Effector memory CD8-positive, alpha-beta T cell (primary cell): ENCODE measurements at regions not wholly inside any gene's neighbourhood (a gene's known extent, or its start where the extent isn't known, plus 50 kb on each side); places are given as distances from the start of the nearest gene placed in this dataset.

Experiments used
- ATAC-seq: fragments of 150-1000 bp; cut with Tn5 transposase; replicated peaks from 2 replicates; pipeline ENCODE4 v1.10.0; 2021; ENCODE audit warnings: mild to moderate bottlenecking, moderate library complexity
- DNase-seq, 3 experiments: peaks; one replicate each; pipeline ENCODE4 v3.0.0; 2021
- H3K27ac Mint-ChIP-seq, 2 donors: one replicate each; pipeline ENCODE4 v1.8.0; 2022; ENCODE audit warnings: mild to moderate bottlenecking in 2 of 2, mixed read lengths in 2 of 2, moderate library complexity in 2 of 2
- H3K27me3 Mint-ChIP-seq, 2 donors: one replicate each; pipeline ENCODE4 v1.8.0; 2022; ENCODE audit warnings: mixed read lengths in 2 of 2
- H3K36me3 Mint-ChIP-seq: one replicate; pipeline ENCODE4 v1.8.0; 2022; ENCODE audit warnings: mild to moderate bottlenecking, moderate library complexity, mixed read lengths; ENCODE audit not compliant: insufficient read depth
- H3K4me1 Mint-ChIP-seq, 2 donors: one replicate each; pipeline ENCODE4 v1.8.0; 2022; ENCODE audit warnings: low read depth in 2 of 2, mixed read lengths in 2 of 2
- H3K4me3 Mint-ChIP-seq, 2 donors: one replicate each; pipeline ENCODE4 v1.8.0; 2022; ENCODE audit warnings: mild to moderate bottlenecking in 2 of 2, mixed read lengths in 2 of 2, moderate library complexity in 2 of 2
- H3K9me3 Mint-ChIP-seq, 2 donors: one replicate each; pipeline ENCODE4 v1.8.0; 2022; ENCODE audit warnings: mixed read lengths in 2 of 2

DNA sequence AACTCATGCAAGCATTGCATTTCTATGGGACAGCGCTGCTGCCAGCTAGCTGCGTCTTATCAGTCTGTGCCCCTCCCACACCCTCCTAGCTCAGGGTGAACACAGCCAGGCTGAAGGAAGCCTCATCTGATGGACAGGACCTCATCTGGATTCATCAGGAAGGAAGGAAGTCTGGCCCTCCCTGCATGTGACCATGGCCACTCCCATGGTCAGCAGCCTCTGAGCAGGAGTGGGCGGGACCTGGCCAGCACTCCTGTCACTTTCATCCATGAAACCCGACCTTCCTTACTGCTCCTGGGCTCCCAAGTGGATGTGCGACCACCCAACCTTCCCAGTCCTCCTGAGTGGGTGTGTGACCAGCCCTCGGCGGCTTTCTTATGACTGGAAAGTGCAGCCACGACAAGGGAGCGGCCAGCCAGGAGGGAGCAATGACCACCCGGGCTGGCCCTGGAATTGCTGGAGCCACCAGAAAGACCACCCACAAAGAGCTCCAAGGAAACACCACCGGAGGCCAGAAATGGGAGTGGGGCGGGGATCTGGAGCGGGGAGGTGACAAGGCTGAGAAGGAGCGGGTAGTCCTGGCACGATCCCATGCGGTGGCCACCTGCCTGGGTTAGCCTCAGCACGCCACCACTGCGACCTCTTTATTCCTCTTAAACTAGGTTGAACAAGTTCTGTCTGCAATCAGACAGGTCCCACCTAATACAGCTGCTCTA is 241.2 kb downstream of the TTLL2 start:
- peaks cover 11 to 38% of the 10 kb centered on the region in 2 donors for H3K27me3 Mint-ChIP-seq
- H3K4me1 Mint-ChIP-seq, result peaks cover 0 to 1% of the 10 kb centered on the region in 2 donors
- peaks cover 0 to 2% of the 10 kb centered on the region in 2 donors for H3K9me3 Mint-ChIP-seq
- no peak for ATAC-seq
- DNase-seq, result no peak
- peaks cover 4% of the 10 kb centered on the region for H3K36me3 Mint-ChIP-seq
- no peak overlapping the region for H3K4me3 Mint-ChIP-seq
- no peak overlapping the region for H3K27ac Mint-ChIP-seq

DNA sequence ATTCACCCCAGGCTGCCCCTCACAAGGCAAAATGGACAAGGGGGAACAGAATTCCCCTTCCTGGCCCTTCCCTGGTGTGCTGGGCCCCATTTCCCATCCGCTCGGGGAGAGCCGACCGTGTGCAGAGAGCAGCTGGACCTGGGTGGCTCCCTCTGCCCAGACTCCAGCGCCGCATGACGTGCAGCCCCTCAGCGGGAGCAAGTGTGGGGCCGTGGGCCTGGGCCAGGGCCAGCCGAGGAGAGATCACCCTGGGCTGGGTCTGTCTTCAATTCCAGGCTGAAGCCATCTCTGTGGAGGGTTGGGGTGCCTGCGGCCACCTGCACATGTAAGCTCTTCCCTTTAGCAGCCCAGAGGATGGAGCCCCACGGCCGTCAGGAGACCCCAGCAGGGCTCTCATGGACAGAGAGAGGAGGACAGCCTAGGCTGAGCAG is 241.8 kb downstream of the TTLL2 start:
- DNase-seq (no peak), ATAC-seq (no peak)
- Mint-ChIP-seq H3K36me3 (no peaks in the 10 kb centered on the region), H3K4me3 (no peak overlapping the region), H3K27ac (no peak overlapping the region), H3K4me1 (peaks cover 0 to 1% of the 10 kb centered on the region in 2 donors), H3K9me3 (peaks cover 0 to 2% of the 10 kb centered on the region in 2 donors), H3K27me3 (peaks cover 11 to 40% of the 10 kb centered on the region in 2 donors)

DNA sequence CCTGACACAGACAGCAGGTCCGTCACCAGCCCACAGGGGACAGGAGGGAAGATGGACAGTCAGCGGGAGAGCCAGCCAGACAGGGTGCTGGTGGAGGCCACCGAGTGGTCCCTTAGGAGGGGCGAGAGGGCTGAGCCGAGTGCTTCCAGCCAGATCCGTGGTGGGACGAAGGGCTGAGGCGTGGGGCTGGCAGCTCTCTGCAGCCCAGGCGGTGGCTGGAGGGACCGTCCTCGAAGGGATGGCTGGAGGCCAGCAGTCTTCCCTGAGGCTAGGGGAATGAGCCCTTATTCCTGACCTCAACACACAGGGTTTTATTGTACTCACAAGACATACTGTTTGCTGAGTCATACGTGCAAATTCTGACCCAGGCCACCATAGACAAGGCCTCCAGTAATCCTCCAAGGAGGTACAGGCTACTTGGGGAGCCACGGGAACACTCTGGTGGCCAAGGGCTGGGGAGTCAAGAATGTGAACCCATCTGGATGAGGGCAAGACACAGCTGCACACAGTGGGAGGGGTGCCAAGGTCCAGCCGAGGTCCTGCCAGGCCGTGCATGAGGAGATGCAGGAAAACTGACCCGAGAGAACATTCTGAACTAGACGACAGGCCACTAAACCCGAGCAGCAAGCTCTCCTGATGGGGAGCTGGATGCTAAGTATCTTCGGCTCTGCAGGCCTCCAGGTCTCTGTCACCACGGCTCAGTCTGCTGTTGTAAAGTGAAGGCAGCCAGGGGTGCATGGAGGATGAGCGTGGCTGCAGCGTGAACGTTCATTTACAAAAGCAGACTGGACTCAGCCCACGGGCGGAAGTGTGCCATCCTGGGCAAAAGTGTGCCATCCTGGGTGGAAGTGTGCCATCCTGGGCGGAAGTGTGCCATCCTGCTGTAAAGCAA is 242.5 kb downstream of the TTLL2 start:
- Mint-ChIP-seq H3K27me3 (peaks cover 11 to 40% of the 10 kb centered on the region in 2 donors), H3K27ac (no peak overlapping the region), H3K36me3 (no peaks in the 10 kb centered on the region), H3K4me3 (no peak overlapping the region), H3K9me3 (peaks cover 0 to 2% of the 10 kb centered on the region in 2 donors), H3K4me1 (peaks cover 0 to 1% of the 10 kb centered on the region in 2 donors)
- DNase-seq (no peak), ATAC-seq (no peak)

DNA sequence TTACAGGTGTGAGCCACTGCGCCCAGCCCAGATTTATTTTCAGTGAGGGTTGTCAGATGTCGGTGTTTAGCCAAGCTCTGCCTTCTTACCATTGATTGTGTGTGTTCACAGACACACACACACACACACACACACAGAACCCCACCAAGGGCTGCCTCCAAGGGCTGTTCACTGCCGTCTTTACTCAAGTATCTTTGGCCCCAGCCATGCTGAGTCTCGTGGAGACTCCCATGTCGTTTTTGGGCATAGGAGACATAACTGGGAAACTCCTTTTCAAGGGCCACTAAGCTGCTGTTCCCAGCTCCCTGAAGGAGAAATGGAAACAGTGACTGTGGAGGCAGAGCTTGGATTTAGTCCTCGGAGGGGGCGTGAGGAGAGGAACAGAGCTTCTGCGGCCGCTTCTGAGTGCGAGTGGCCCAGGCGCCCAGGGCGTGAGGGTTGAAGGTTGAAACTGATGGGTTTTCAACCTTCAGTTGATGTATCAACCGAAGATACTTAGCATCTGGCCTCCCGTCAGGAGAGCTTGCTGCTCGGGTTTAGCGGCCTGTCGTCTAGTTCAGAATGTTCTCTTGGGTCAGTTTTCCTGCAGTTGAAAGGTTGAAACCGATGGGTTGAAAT is 243.6 kb downstream of the TTLL2 start:
- Mint-ChIP-seq H3K4me3 (no peak overlapping the region), H3K27me3 (peaks cover 11 to 40% of the 10 kb centered on the region in 2 donors), H3K9me3 (peaks cover 0 to 2% of the 10 kb centered on the region in 2 donors), H3K4me1 (peaks cover 0 to 1% of the 10 kb centered on the region in 2 donors), H3K36me3 (no peaks in the 10 kb centered on the region), H3K27ac (no peak overlapping the region)
- ATAC-seq (no peak), DNase-seq (no peak)

DNA sequence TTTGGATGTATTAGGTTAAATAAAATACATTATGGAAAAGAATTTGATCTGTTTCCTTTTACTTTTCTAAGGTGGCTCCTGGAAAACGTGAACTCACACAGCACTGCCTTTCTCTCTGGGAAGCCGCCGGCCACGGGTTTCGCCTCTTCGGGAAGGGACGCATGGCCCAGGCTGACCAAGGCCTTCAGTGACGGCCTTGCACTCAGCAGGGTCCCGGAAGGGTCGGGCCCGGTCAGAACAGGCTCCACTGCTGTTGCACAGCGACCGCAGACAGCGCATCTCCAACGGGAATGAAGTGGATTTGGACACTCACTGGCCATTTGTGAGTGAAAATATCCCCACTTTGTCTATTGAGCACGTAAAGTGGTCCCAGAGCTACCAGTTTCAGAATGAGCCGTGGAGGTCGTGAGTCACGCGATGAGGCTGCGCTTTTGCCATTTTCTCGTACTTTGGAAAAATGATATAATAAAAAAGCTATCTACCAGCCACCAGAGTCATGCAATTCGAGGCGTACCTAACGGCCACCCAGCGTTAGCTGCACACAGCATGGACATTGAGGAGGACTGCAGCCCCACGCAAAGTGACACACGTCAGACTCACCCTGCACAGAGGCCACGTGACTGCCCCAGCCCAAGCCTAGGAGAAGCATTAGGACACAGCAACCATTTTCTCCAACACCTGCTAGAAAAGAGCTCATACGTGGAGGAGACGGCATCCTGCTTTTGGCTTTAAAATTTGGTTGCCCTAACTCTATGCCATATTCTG is 244.3 kb downstream of the TTLL2 start:
- Mint-ChIP-seq H3K4me1 (peaks cover 0 to 1% of the 10 kb centered on the region in 2 donors), H3K27ac (no peak overlapping the region), H3K27me3 (peaks cover 11 to 40% of the 10 kb centered on the region in 2 donors), H3K9me3 (no peaks in the 10 kb centered on the region), H3K36me3 (no peaks in the 10 kb centered on the region), H3K4me3 (no peak overlapping the region)
- no peak for DNase-seq
- ATAC-seq, result no peak

DNA sequence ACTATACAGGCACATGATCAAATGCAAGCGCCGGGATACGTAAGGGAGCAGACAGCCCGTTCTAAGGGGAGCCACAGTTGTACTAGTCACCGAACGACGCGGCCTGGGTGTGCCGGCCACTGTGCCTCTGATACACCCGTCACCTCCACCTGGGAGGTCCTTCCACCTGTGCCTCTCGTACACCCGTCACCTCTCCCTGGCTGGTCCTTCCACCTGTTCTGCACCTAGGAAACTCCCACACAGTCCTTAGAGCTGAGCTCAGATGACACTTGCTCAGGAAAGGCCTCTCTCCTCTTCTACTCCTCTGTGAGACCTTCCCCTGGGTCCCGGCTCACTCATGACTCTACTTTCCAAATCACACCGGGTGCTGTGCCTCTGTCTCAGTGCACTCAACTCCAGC is 245.0 kb downstream of the TTLL2 start:
- H3K9me3 Mint-ChIP-seq, result no peaks in the 10 kb centered on the region
- no peak for DNase-seq
- ATAC-seq, result no peak
- peaks cover 11 to 36% of the 10 kb centered on the region in 2 donors for H3K27me3 Mint-ChIP-seq
- peaks cover 0 to 1% of the 10 kb centered on the region in 2 donors for H3K4me1 Mint-ChIP-seq
- H3K4me3 Mint-ChIP-seq, result no peak overlapping the region
- no peak overlapping the region for H3K27ac Mint-ChIP-seq
- H3K36me3 Mint-ChIP-seq, result no peaks in the 10 kb centered on the region

DNA sequence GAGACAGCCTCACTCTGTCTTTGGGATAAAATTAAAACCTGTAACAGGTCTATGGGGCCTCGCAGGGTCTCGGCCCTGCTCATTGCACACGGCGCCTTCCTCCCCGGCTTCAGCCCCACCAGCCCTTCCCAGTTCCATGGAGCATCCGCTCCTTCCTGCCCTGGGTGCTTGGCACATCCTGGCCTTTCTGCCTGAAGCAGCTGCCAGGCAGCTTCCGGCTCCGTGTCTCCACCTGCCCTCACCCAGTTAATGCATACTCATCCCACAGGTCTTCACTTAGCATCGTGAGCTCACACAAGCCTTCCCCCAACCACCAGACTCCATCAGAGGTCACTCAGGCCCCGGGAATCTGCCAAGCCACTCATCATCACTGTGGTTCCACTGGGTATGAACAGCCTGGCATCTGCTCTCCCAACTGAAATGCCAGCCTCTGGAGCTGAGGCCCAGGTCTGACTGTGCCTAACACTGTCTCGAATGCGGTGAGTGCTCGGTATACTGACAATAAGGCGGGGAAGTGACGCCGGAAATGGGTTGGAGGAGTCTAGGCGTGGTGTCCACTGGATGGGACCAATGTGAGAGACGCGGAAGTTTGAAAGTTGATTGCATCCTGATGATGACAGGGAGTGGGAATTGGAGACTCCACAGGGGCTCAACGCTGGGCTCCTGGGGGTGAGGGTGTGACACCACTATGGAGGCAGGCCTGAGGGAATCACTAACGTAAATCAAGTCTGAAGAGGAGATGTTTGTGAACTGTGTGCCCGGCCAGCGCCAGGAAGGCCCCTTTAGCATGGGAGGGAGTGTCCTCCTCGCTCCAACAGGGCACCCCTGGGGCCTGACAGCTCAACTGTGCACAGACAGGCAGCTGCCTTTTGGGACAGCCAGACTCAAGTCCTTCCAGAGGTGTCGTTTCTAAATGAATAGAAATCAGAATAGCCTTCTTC is 245.8 kb downstream of the TTLL2 start:
- Mint-ChIP-seq H3K9me3 (no peaks in the 10 kb centered on the region), H3K4me3 (no peak overlapping the region), H3K27me3 (peaks cover 11 to 31% of the 10 kb centered on the region in 2 donors), H3K4me1 (no peaks in the 10 kb centered on the region), H3K36me3 (no peaks in the 10 kb centered on the region), H3K27ac (no peak overlapping the region)
- DNase-seq, result no peak
- ATAC-seq, result no peak

DNA sequence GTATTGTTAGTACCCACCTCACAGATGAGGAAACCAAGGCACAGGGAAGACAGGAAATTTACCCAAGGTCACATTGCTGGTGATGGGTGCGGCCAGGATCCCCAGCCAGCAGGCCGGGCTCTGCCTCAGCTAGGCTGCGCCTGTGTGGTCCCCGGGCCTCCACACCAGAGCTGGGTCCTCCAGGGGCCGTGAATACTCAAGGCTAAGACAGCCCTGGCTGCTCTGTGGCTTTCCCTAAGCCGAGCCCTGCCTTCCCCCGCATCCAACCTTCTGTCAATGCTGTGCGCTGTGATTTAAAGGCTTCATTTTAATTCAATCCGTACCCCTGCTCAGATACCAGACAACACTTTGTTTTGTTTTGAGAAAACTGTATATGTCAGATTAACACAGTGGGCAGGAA is 246.7 kb downstream of the TTLL2 start:
- no peak overlapping the region for H3K4me3 Mint-ChIP-seq
- no peak for DNase-seq
- H3K27ac Mint-ChIP-seq, result no peak overlapping the region
- no peaks in the 10 kb centered on the region for H3K36me3 Mint-ChIP-seq
- no peaks in the 10 kb centered on the region for H3K4me1 Mint-ChIP-seq
- ATAC-seq, result no peak
- H3K9me3 Mint-ChIP-seq, result no peaks in the 10 kb centered on the region
- H3K27me3 Mint-ChIP-seq, result peaks cover 11 to 36% of the 10 kb centered on the region in 2 donors

DNA sequence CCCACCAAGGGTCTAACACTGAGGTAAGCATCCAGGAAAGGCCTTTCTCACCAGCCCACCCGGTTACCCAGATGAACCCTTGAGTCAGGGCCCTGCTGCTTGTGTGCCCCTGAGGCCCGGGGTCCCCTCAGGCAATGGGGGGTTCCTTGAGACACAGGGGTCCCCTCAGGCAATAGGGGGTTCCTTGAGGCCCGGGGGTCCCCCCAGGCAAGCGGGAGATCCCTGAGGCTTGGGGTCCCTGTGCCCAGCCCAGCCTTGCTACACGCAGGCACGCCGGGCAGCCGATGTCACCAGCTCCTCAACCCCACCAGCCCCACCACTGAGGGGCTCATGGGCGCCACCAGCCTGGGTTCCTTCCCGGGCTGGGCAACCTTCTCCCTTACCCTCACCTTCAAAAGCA is 247.2 kb downstream of the TTLL2 start:
- H3K36me3 Mint-ChIP-seq, result no peaks in the 10 kb centered on the region
- no peaks in the 10 kb centered on the region for H3K9me3 Mint-ChIP-seq
- no peak overlapping the region for H3K4me3 Mint-ChIP-seq
- DNase-seq (no peak), ATAC-seq (no peak)
- no peaks in the 10 kb centered on the region for H3K4me1 Mint-ChIP-seq
- peaks cover 11 to 36% of the 10 kb centered on the region in 2 donors for H3K27me3 Mint-ChIP-seq
- H3K27ac Mint-ChIP-seq, result no peak overlapping the region

DNA sequence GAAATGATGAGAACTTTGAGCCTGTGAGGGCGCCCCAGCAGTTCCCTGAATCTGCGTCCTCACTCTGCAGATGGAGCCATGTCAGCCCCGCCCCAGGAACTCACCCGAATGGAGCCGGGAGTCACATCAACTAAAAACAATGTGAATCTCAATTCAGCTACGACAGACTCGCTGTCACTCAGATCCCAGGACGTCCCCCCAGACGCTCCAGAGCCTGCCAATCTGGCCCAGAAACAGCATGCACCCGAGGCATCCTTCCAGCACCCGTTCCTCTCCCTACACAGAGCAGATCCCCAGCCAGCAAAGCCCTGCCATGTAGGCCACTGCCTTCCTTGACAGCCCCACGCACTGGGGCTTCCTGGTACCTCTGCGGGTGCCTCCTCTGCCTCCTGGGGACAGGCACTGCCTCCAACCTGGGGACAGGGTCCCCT is 248.0 kb downstream of the TTLL2 start:
- no peak for ATAC-seq

DNA sequence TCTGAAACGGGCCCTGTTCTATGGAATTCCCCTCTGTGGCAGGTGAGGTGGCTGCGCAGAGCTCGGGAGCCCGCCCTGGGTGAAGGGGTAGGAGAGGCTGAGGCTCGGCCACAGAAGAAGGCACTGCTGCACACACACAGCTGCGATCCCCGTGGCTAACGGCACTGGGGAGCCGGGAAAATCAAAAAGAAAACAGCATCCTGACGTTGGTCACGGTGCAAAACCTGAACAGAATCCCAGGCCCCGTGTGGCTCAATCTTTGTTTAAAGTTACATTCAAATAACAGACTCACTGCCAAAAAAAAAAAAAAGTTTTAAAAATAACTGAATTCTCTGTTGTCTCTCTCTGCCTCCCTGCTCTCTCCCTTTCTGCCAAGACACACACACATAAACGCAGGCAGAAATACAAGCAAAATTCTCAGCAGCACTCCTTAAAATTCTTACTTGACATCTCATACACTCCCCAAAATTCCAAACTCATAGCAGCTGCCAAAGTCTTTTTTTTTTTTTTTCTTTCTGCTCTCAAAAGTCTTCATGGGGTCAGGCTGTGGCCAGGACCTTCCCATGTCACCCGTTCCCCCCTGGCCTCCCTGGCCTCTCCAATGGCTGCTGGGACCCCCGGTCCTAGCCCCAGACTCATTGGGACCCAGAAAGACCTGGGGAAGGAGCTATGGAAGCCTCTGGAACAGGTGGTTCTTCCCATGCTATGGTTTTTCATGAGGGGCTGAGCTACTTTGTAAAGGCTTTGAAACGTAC is 248.8 kb downstream of the TTLL2 start:
- no peak for ATAC-seq
- Mint-ChIP-seq H3K4me3 (no peak overlapping the region), H3K4me1 (no peaks in the 10 kb centered on the region), H3K27ac (no peak overlapping the region), H3K27me3 (peaks cover 0 to 44% of the 10 kb centered on the region in 2 donors), H3K36me3 (no peaks in the 10 kb centered on the region), H3K9me3 (no peaks in the 10 kb centered on the region)
- no peak for DNase-seq

More for the DNA sequence above, 248.0 kb downstream of the TTLL2 start:
- Mint-ChIP-seq H3K4me1 (no peaks in the 10 kb centered on the region), H3K27me3 (peaks cover 5 to 36% of the 10 kb centered on the region in 2 donors), H3K27ac (no peak overlapping the region), H3K9me3 (no peaks in the 10 kb centered on the region), H3K4me3 (no peak overlapping the region), H3K36me3 (no peaks in the 10 kb centered on the region)
- no peak for DNase-seq
